K562 (cell line): ENCODE measurements at regions not wholly inside any gene's neighbourhood (a gene's known extent, or its start where the extent isn't known, plus 50 kb on each side); places are given as distances from the start of the nearest gene placed in this dataset.

Experiments
- CBX5 ChIP-seq: IDR thresholded peaks from 2 replicates; pipeline ENCODE4 v1.6.1; 2014; ENCODE audit warnings: low read depth, borderline replicate concordance
- CTCF ChIP-seq, 3 experiments: IDR thresholded peaks in 2 of 3; conservative IDR thresholded peaks in 1 of 3; 2 replicates each; pipeline ENCODE4 v1.5.1; 2011 to 2012; ENCODE audit warnings: low read length in 3 of 3, mild to moderate bottlenecking in 3 of 3, control low read depth in 2 of 3, improper control_type of control experiment in 1 of 3, inconsistent platforms in 1 of 3, low read depth in 1 of 3, mixed read lengths in 1 of 3, moderate library complexity in 1 of 3; ENCODE audit not compliant: insufficient read depth in 2 of 3
- FOXK2 ChIP-seq, 2 experiments: fragments of 450-650 bp; IDR thresholded peaks in 1 of 2; conservative IDR thresholded peaks in 1 of 2; 2 replicates each; pipeline ENCODE4 v1.6.1; 2016; ENCODE audit warnings: low read depth in 2 of 2, mild to moderate bottlenecking in 1 of 2
- HNRNPL ChIP-seq: fragments of 200-400 bp; formaldehyde crosslinking; IDR thresholded peaks from 2 replicates; pipeline ENCODE4 v1.6.1; 2017; ENCODE audit warnings: low read depth, mild to moderate bottlenecking, low read length
- POLR2AphosphoS5 ChIP-seq: IDR thresholded peaks from 2 replicates; pipeline ENCODE4 v1.6.1; 2011; ENCODE audit warnings: mild to moderate bottlenecking, low read depth, low read length, moderate library complexity; ENCODE audit not compliant: control insufficient read depth, insufficient read depth
- TF ChIP-seq, protein P1 (sequence below): fragments of 450-650 bp; conservative IDR thresholded peaks from 2 replicates; pipeline ENCODE4 v1.6.1; 2016; ENCODE audit warnings: missing genetic modification characterization, low read depth, mild to moderate bottlenecking, control low read depth, missing compliant biosample characterization

DNA sequence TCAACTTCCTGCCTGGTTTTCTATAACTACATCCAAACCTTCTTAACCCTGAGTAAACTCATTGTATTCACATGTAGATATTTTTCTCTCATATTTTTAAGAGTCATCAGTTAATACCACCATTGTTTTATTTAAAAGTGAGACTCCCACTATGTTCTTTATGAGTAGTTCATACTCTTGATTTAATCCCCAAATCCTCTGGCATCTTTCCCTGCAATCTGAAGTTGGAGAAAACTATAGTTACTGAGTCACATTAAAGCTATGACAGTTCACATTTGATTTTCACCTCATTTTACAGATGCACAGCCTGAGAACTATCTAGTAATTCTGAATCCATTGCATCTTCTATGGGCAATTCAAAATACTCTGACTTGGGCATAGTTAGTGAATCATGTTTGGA is 1358.7 kb upstream of the NRXN1 start:
- TF ChIP-seq CBX5 (no peak), POLR2AphosphoS5 (no peak), FOXK2 (conservative IDR thresholded peaks at IDR 0.05 in 1 of 2, IDR thresholded peaks at IDR 0.05 in 1 of 2; ENCODE audit: low read depth in 2 of 2) (no peak), CTCF (IDR thresholded peaks at IDR 0.05 in 2 of 3, conservative IDR thresholded peaks at IDR 0.05 in 1 of 3; ENCODE audit: insufficient read depth in 2 of 3, low read depth in 1 of 3, low read length in 3 of 3) (no peak), HNRNPL (no peak)
- TF ChIP-seq, protein P1, sequence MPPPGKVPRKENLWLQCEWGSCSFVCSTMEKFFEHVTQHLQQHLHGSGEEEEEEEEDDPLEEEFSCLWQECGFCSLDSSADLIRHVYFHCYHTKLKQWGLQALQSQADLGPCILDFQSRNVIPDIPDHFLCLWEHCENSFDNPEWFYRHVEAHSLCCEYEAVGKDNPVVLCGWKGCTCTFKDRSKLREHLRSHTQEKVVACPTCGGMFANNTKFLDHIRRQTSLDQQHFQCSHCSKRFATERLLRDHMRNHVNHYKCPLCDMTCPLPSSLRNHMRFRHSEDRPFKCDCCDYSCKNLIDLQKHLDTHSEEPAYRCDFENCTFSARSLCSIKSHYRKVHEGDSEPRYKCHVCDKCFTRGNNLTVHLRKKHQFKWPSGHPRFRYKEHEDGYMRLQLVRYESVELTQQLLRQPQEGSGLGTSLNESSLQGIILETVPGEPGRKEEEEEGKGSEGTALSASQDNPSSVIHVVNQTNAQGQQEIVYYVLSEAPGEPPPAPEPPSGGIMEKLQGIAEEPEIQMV (tag) = no peak
